ENCODE measurements at regions not wholly inside any gene's neighbourhood (a gene's known extent, or its start where the extent isn't known, plus 50 kb on each side); places are given as distances from the start of the nearest gene placed in this dataset.

- TF ChIP-seq, protein P1, sequence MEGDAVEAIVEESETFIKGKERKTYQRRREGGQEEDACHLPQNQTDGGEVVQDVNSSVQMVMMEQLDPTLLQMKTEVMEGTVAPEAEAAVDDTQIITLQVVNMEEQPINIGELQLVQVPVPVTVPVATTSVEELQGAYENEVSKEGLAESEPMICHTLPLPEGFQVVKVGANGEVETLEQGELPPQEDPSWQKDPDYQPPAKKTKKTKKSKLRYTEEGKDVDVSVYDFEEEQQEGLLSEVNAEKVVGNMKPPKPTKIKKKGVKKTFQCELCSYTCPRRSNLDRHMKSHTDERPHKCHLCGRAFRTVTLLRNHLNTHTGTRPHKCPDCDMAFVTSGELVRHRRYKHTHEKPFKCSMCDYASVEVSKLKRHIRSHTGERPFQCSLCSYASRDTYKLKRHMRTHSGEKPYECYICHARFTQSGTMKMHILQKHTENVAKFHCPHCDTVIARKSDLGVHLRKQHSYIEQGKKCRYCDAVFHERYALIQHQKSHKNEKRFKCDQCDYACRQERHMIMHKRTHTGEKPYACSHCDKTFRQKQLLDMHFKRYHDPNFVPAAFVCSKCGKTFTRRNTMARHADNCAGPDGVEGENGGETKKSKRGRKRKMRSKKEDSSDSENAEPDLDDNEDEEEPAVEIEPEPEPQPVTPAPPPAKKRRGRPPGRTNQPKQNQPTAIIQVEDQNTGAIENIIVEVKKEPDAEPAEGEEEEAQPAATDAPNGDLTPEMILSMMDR (IDR thresholded peaks at IDR 0.05) = no peak
- no peak for TF ChIP-seq POLR2AphosphoS5 (IDR thresholded peaks at IDR 0.05)
Observed at GRCh38 chr20:39943336-39943735, 745.7 kb downstream of the MAFB start.
